ENCODE measurements at regions not wholly inside any gene's neighbourhood (a gene's known extent, or its start where the extent isn't known, plus 50 kb on each side); places are given as distances from the start of the nearest gene placed in this dataset.

- peak overlapping the region in 7 of 12 donors; percentile 18 to 64 (median 52) for H3K27ac ChIP-seq
- DNase-seq = no peak
Measured at GRCh38 chr4:152115118-152115517, 354.3 kb upstream of the GATB start.

GRCh38 chr4:152114562-152114961 lies 353.8 kb upstream of the GATB start:
- intact Hi-C loops (cut with DNase I) = loop anchor here in 2 of 10 donors (10.0 kb wide), 1 partner anchor 140 kb away; no protein-coding TSS in a partner anchor
- peaks cover 4 to 43% (median 15%) of the 10 kb centered on the region in 12 donors for H3K4me1 ChIP-seq
- H3K27me3 ChIP-seq = no peaks in the 10 kb centered on the region
- H3K4me3 ChIP-seq = no peak overlapping the region
- ATAC-seq = no peak
- H3K9me3 ChIP-seq = no peaks in the 10 kb centered on the region
- DNase-seq = no peak
- H3K36me3 ChIP-seq = no peaks in the 10 kb centered on the region
- H3K27ac ChIP-seq = no peak overlapping the region
- TF ChIP-seq CTCF (IDR thresholded peaks at IDR 0.05) = no peak
- TF ChIP-seq POLR2A (IDR thresholded peaks at IDR 0.05) = no peak
- 53 to 84% (median 74%) methylated on average over 3 of the region's 3 CpGs for WGBS, 4 donors

More at GRCh38 chr4:152115118-152115517, 354.3 kb upstream of the GATB start:
- WGBS, 4 donors = 70 to 86% (median 75%) methylated on average over 3 of the region's 3 CpGs
- no peak for TF ChIP-seq POLR2A (IDR thresholded peaks at IDR 0.05)
- intact Hi-C loops (cut with DNase I) = loop anchor here in 3 of 10 donors (5.0 to 10.0 kb wide), 3 partner anchors 87 to 140 kb away; no protein-coding TSS in a partner anchor
- Histone ChIP-seq H3K4me3 (no peak overlapping the region), H3K27me3 (no peaks in the 10 kb centered on the region), H3K36me3 (no peaks in the 10 kb centered on the region), H3K9me3 (no peaks in the 10 kb centered on the region), H3K4me1 (peaks cover 0 to 38% (median 10%) of the 10 kb centered on the region in 12 donors)
- no peak for ATAC-seq

GRCh38 chr4:152112887-152113286 lies 352.1 kb upstream of the GATB start:
- Histone ChIP-seq H3K4me3 (no peak overlapping the region), H3K9me3 (no peaks in the 10 kb centered on the region), H3K4me1 (peaks cover 5 to 52% (median 24%) of the 10 kb centered on the region in 12 donors), H3K27me3 (no peaks in the 10 kb centered on the region), H3K36me3 (no peaks in the 10 kb centered on the region), H3K27ac (no peak overlapping the region)
- WGBS, 4 donors = 65 to 77% (median 74%) methylated on average over 2 of the region's 2 CpGs
- ATAC-seq = no peak
- no peak for DNase-seq
- no peak for TF ChIP-seq POLR2A (IDR thresholded peaks at IDR 0.05)
- intact Hi-C loops (cut with DNase I) = loop anchor here in 2 of 10 donors (10.0 kb wide), 1 partner anchor 142 kb away; no protein-coding TSS in a partner anchor

GRCh38 chr4:152112190-152112589 lies 351.4 kb upstream of the GATB start:
- Histone ChIP-seq H3K4me1 (peaks cover 5 to 49% (median 25%) of the 10 kb centered on the region in 12 donors), H3K9me3 (no peaks in the 10 kb centered on the region), H3K4me3 (no peak overlapping the region), H3K27ac (no peak overlapping the region), H3K27me3 (no peaks in the 10 kb centered on the region), H3K36me3 (no peaks in the 10 kb centered on the region)
- intact Hi-C loops (cut with DNase I) = loop anchor here in 2 of 10 donors (10.0 kb wide), 1 partner anchor 143 kb away; no protein-coding TSS in a partner anchor
- WGBS, 4 donors = 83 to 97% (median 93%) methylated on average over 2 of the region's 2 CpGs
- DNase-seq (no peak), ATAC-seq (no peak)
- TF ChIP-seq CTCF (IDR thresholded peaks at IDR 0.05) (no peak), POLR2A (IDR thresholded peaks at IDR 0.05) (no peak)

GRCh38 chr4:152110780-152111179 lies 350.0 kb upstream of the GATB start:
- Histone ChIP-seq H3K27me3 (no peaks in the 10 kb centered on the region), H3K9me3 (no peaks in the 10 kb centered on the region), H3K4me3 (no peak overlapping the region), H3K27ac (peak overlapping the region in 3 of 12 donors; percentile 2 to 41 (median 13)), H3K36me3 (no peaks in the 10 kb centered on the region), H3K4me1 (peaks cover 5 to 47% (median 30%) of the 10 kb centered on the region in 12 donors)
- ATAC-seq (peak in 2 of 4 donors; percentile 63 to 73), DNase-seq (no peak)
- 57 to 72% (median 62%) methylated on average over 1 of the region's 1 CpG for WGBS, 4 donors
- intact Hi-C loops (cut with DNase I) = loop anchor here in 2 of 10 donors (10.0 kb wide), 1 partner anchor 144 kb away; no protein-coding TSS in a partner anchor
- TF ChIP-seq CTCF (IDR thresholded peaks at IDR 0.05) (no peak), POLR2A (IDR thresholded peaks at IDR 0.05) (no peak)
